CD14-positive monocyte (primary cell): ENCODE measurements at regions not wholly inside any gene's neighbourhood (a gene's known extent, or its start where the extent isn't known, plus 50 kb on each side); places are given as distances from the start of the nearest gene placed in this dataset. TPM values are rescaled to one million over a fixed set of nuclear protein-coding genes. Genes with fewer than 3 reads are reported as not detected.

Experiments
- DNase-seq, 3 donors: peaks; one replicate each; pipeline ENCODE4 v3.0.0-alpha.2; 2011 to 2022
- H2AFZ ChIP-seq: 2 replicates; pipeline ENCODE4 v1.6.0; 2012; ENCODE audit warnings: mild to moderate bottlenecking, low read depth, low read length, inconsistent platforms; ENCODE audit not compliant: insufficient read depth, poor library complexity, severe bottlenecking
- H3K27ac ChIP-seq, 2 donors: 1 replicate in 1 of 2; 2 replicates in 1 of 2; pipeline ENCODE4 v1.5.1; 2012 to 2013; ENCODE audit warnings: low read length in 2 of 2, control low read depth in 1 of 2, inconsistent platforms in 1 of 2, low read depth in 1 of 2, mild to moderate bottlenecking in 1 of 2
- H3K27me3 ChIP-seq, 2 donors: one replicate each; pipeline versions ENCODE4 v1.6.0 to v1.6.1; 2011 to 2013; ENCODE audit warnings: low read length in 2 of 2; ENCODE audit not compliant: control insufficient read depth in 2 of 2, insufficient read depth in 2 of 2
- H3K36me3 ChIP-seq, 2 donors: replicated peaks in 1 of 2; 1 replicate in 1 of 2; 2 replicates in 1 of 2; pipeline versions ENCODE4 v1.5.1 to v1.6.1; 2012 to 2013; ENCODE audit warnings: low read length in 2 of 2, control low read depth in 1 of 2, inconsistent platforms in 1 of 2, mild to moderate bottlenecking in 1 of 2; ENCODE audit not compliant: insufficient read depth in 2 of 2, control insufficient read depth in 1 of 2
- H3K4me1 ChIP-seq, 2 donors: 1 replicate in 1 of 2; 2 replicates in 1 of 2; pipeline versions ENCODE4 v1.5.1 to v1.6.1; 2012 to 2013; ENCODE audit warnings: low read length in 2 of 2, control low read depth in 1 of 2, inconsistent platforms in 1 of 2, mild to moderate bottlenecking in 1 of 2, moderate library complexity in 1 of 2; ENCODE audit not compliant: insufficient read depth in 2 of 2, control insufficient read depth in 1 of 2
- H3K4me2 ChIP-seq: replicated peaks from 2 replicates; pipeline ENCODE3; 2012; ENCODE audit warnings: low read length, moderate library complexity, mild to moderate bottlenecking; ENCODE audit not compliant: poor library complexity, severe bottlenecking; ENCODE audit errors: extremely low read depth
- H3K4me3 ChIP-seq, 3 experiments: fragments of 200-600 bp in 1 of 3; sonication (generic) in 1 of 3; replicated peaks in 1 of 3; 1 replicate in 2 of 3; 2 replicates in 1 of 3; pipeline ENCODE4 v1.5.1; 2011 to 2013; ENCODE audit warnings: low read length in 3 of 3, mild to moderate bottlenecking in 3 of 3, control low read depth in 2 of 3, low read depth in 2 of 3, inconsistent platforms in 1 of 3, moderate library complexity in 1 of 3
- H3K79me2 ChIP-seq: 2 replicates; pipeline ENCODE4 v1.6.0; 2012; ENCODE audit warnings: mild to moderate bottlenecking, control low read depth, inconsistent platforms, low read length, moderate library complexity; ENCODE audit not compliant: insufficient read depth
- H3K9ac ChIP-seq: 2 replicates; pipeline ENCODE4 v1.6.0; 2017; ENCODE audit warnings: low read length, mild to moderate bottlenecking; ENCODE audit not compliant: insufficient read depth, poor library complexity, severe bottlenecking
- H3K9me3 ChIP-seq, 2 donors: replicated peaks in 1 of 2; 1 replicate in 1 of 2; 2 replicates in 1 of 2; pipeline versions ENCODE4 v1.5.1 to v1.6.1; 2012 to 2013; ENCODE audit warnings: low read length in 2 of 2, control low read depth in 1 of 2; ENCODE audit not compliant: control insufficient read depth in 1 of 2, insufficient read depth in 1 of 2
- H4K20me1 ChIP-seq: 2 replicates; pipeline ENCODE4 v1.6.0; 2012; ENCODE audit warnings: mild to moderate bottlenecking, low read length, control low read depth, moderate library complexity; ENCODE audit not compliant: insufficient read depth
- H3K27ac Mint-ChIP-seq, 7 donors: one replicate each; pipeline ENCODE4 v1.8.0; 2020; ENCODE audit warnings: mild to moderate bottlenecking in 7 of 7, mixed read lengths in 7 of 7, moderate library complexity in 6 of 7, inconsistent platforms in 2 of 7
- H3K27me3 Mint-ChIP-seq, 3 donors: one replicate each; pipeline ENCODE4 v1.8.0; 2021 to 2022; ENCODE audit warnings: low read depth in 3 of 3, mild to moderate bottlenecking in 3 of 3, mixed read lengths in 3 of 3, moderate library complexity in 3 of 3, inconsistent platforms in 1 of 3
- H3K36me3 Mint-ChIP-seq, 2 donors: one replicate each; pipeline ENCODE4 v1.8.0; 2020; ENCODE audit warnings: mixed read lengths in 2 of 2, inconsistent platforms in 1 of 2, mild to moderate bottlenecking in 1 of 2
- H3K4me1 Mint-ChIP-seq: one replicate; pipeline ENCODE4 v1.8.0; 2020; ENCODE audit warnings: mild to moderate bottlenecking, mixed read lengths
- H3K4me3 Mint-ChIP-seq, 2 donors: one replicate each; pipeline ENCODE4 v1.8.0; 2020; ENCODE audit warnings: mild to moderate bottlenecking in 2 of 2, mixed read lengths in 2 of 2, moderate library complexity in 1 of 2
- H3K9me3 Mint-ChIP-seq, 7 donors: one replicate each; pipeline ENCODE4 v1.8.0; 2020 to 2022; ENCODE audit warnings: mixed read lengths in 7 of 7, mild to moderate bottlenecking in 6 of 7, moderate library complexity in 6 of 7, inconsistent platforms in 2 of 7
- WGBS: methylation state at CpG from one replicate; pipeline ENCODE4 v1.1.5; 2013; ENCODE audit warnings: missing lambda C conversion rate; ENCODE audit not compliant: insufficient coverage; 5-methylcytosine and 5-hydroxymethylcytosine counted together
- intact Hi-C, 2 donors: fragments of 100-400 bp; cut with micrococcal nuclease; formaldehyde crosslinking; loops; one replicate each; pipeline versions ENCODE4 v1.15.0 to v1.15.1; 2023
- small RNA-seq: library from RNA; depleted of rRNA; stranded (forward); fragments of <200 nt; gene quantifications from one replicate; pipeline ENCODE3, GENCODE V24; 2012; ENCODE audit warnings: low read depth; ENCODE audit not compliant: insufficient read length
- TF ChIP-seq, protein P1 (sequence below): fragments of 200-600 bp; IDR thresholded peaks from one replicate; pipeline ENCODE4 v1.8.0; 2022; ENCODE audit warnings: antibody characterized with exemption, mild to moderate bottlenecking

DNA sequence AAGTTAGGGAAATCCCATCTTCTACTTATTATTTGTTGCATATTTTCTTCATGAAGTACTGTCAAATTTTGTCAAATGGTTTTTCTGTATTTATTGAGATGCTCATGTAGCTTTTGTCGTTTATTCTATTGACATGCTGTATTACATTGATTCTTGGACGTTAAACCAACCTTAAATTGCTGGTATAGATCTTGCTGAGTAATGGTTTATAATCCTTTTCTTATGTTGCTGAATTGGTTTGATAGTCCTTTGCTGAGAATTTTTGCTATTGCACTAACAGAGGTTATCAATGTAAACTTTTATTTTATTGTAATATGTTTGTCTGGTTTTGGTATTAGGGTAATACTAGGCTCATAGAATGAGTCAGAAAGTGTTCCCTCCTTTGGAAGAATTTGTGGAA lies 54.3 kb upstream of the COL6A5 start:
- Histone ChIP-seq H3K9ac (no peak overlapping the region), H3K4me2 (no peak overlapping the region), H3K9me3 (peaks cover 0 to 3% of the 10 kb centered on the region in 2 donors), H3K27me3 (no peaks in the 10 kb centered on the region), H3K79me2 (no peaks in the 10 kb centered on the region), H3K4me3 (no peak overlapping the region), H3K27ac (no peak overlapping the region), H3K36me3 (no peaks in the 10 kb centered on the region), H4K20me1 (no peaks in the 10 kb centered on the region), H2AFZ (no peak overlapping the region), H3K4me1 (no peaks in the 10 kb centered on the region)
- TF ChIP-seq, protein P1, sequence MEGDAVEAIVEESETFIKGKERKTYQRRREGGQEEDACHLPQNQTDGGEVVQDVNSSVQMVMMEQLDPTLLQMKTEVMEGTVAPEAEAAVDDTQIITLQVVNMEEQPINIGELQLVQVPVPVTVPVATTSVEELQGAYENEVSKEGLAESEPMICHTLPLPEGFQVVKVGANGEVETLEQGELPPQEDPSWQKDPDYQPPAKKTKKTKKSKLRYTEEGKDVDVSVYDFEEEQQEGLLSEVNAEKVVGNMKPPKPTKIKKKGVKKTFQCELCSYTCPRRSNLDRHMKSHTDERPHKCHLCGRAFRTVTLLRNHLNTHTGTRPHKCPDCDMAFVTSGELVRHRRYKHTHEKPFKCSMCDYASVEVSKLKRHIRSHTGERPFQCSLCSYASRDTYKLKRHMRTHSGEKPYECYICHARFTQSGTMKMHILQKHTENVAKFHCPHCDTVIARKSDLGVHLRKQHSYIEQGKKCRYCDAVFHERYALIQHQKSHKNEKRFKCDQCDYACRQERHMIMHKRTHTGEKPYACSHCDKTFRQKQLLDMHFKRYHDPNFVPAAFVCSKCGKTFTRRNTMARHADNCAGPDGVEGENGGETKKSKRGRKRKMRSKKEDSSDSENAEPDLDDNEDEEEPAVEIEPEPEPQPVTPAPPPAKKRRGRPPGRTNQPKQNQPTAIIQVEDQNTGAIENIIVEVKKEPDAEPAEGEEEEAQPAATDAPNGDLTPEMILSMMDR, result no peak
- Mint-ChIP-seq H3K4me1 (no peaks in the 10 kb centered on the region), H3K27me3 (peaks cover 1 to 4% (median 2%) of the 10 kb centered on the region in 3 donors), H3K9me3 (peaks cover 0 to 8% (median 1%) of the 10 kb centered on the region in 7 donors), H3K27ac (no peak overlapping the region), H3K4me3 (no peak overlapping the region), H3K36me3 (no peaks in the 10 kb centered on the region)
- intact Hi-C loops, result no loop called here
- no peak for DNase-seq
- 100% methylated on average over 1 of the region's 2 CpGs for WGBS

GRCh38 chr3:130293247-130293646 lies 52.2 kb upstream of the COL6A5 start:
- no peaks in the 10 kb centered on the region for H3K27me3 ChIP-seq
- Mint-ChIP-seq H3K4me3 (no peak overlapping the region), H3K36me3 (no peaks in the 10 kb centered on the region), H3K27me3 (peaks cover 3 to 4% (median 4%) of the 10 kb centered on the region in 3 donors), H3K27ac (no peak overlapping the region), H3K9me3 (peaks cover 0 to 7% (median 2%) of the 10 kb centered on the region in 7 donors), H3K4me1 (no peaks in the 10 kb centered on the region)
- H4K20me1 ChIP-seq, result no peaks in the 10 kb centered on the region
- H2AFZ ChIP-seq, result no peak overlapping the region
- H3K4me1 ChIP-seq, result no peaks in the 10 kb centered on the region
- no peaks in the 10 kb centered on the region for H3K79me2 ChIP-seq
- H3K27ac ChIP-seq, result no peak overlapping the region
- intact Hi-C loops, result no loop called here
- H3K4me3 ChIP-seq, result no peak overlapping the region
- no peaks in the 10 kb centered on the region for H3K36me3 ChIP-seq
- peaks cover 0 to 3% of the 10 kb centered on the region in 2 donors for H3K9me3 ChIP-seq
- no peak overlapping the region for H3K9ac ChIP-seq
- DNase-seq, result no peak
- H3K4me2 ChIP-seq, result no peak overlapping the region
- TF ChIP-seq, protein P1, result no peak

Small RNA genes lying in the stretch of these regions (small RNA-seq; reads per million reads assigned to genes)
- gene ENPP7P3 (not detected), gene SNRPCP8 (not detected)
